Tibial nerve (tissue), 4 donors: ENCODE measurements at regions not wholly inside any gene's neighbourhood (a gene's known extent, or its start where the extent isn't known, plus 50 kb on each side); places are given as distances from the start of the nearest gene placed in this dataset.

Source experiments
- DNase-seq, 2 donors: peaks; one replicate each; pipeline ENCODE4 v3.0.0-alpha.2; 2019; ENCODE audit warnings: low spot score in 2 of 2
- H3K27ac ChIP-seq, 4 donors: fragments of 200-600 bp; sonication (generic) in 3 of 4; one replicate each; pipeline ENCODE4 v1.5.1; 2017 to 2019; ENCODE audit warnings: mild to moderate bottlenecking in 1 of 4
- H3K27me3 ChIP-seq, 2 donors: fragments of 200-600 bp; sonication (generic) in 1 of 2; one replicate each; pipeline versions ENCODE4 v1.5.1 to v1.6.0; 2017 to 2019
- H3K36me3 ChIP-seq, 3 donors: fragments of 200-600 bp; sonication (generic); one replicate each; pipeline ENCODE4 v1.5.1; 2018 to 2019
- H3K4me1 ChIP-seq, 4 donors: fragments of 200-600 bp; sonication (generic) in 3 of 4; one replicate each; pipeline ENCODE4 v1.5.1; 2017 to 2019
- H3K4me3 ChIP-seq, 4 donors: fragments of 200-600 bp; sonication (generic) in 3 of 4; one replicate each; pipeline ENCODE4 v1.5.1; 2017 to 2019; ENCODE audit warnings: mild to moderate bottlenecking in 1 of 4, moderate library complexity in 1 of 4
- H3K9me3 ChIP-seq, 4 donors: fragments of 200-600 bp; sonication (generic) in 3 of 4; one replicate each; pipeline ENCODE4 v1.5.1; 2017 to 2019
- EP300 ChIP-seq, 2 donors: sonication (generic); formaldehyde crosslinking; IDR thresholded peaks; one replicate each; pipeline ENCODE4 v1.6.1; 2017; ENCODE audit warnings: antibody characterized with exemption in 2 of 2, mild to moderate bottlenecking in 1 of 2
- POLR2A ChIP-seq, 2 donors: fragments of 450-650 bp; IDR thresholded peaks; one replicate each; pipeline ENCODE4 v1.6.1; 2017; ENCODE audit warnings: antibody characterized with exemption in 2 of 2, mild to moderate bottlenecking in 2 of 2, moderate library complexity in 2 of 2
- WGBS, 2 donors: methylation state at CpG; one replicate each; pipeline ENCODE4 v1.1.5; 2018; 5-methylcytosine and 5-hydroxymethylcytosine counted together
- TF ChIP-seq, protein P1 (sequence below), 5 experiments: fragments of 200-600 bp in 3 of 5; fragments of 450-650 bp in 2 of 5; sonication (generic) in 3 of 5; IDR thresholded peaks; one replicate each; pipeline ENCODE4 v1.5.1; 2016 to 2019; ENCODE audit warnings: antibody characterized with exemption in 5 of 5, mild to moderate bottlenecking in 3 of 5, moderate library complexity in 2 of 5

GRCh38 chr3:189576486-189576885 lies 54.7 kb upstream of the TP63 start:
- no peaks in the 10 kb centered on the region for H3K36me3 ChIP-seq
- H3K27ac ChIP-seq = no peak overlapping the region
- no peaks in the 10 kb centered on the region for H3K4me1 ChIP-seq
- WGBS, 2 donors = 67 to 71% methylated on average over 1 of the region's 1 CpG
- TF ChIP-seq, protein P1, sequence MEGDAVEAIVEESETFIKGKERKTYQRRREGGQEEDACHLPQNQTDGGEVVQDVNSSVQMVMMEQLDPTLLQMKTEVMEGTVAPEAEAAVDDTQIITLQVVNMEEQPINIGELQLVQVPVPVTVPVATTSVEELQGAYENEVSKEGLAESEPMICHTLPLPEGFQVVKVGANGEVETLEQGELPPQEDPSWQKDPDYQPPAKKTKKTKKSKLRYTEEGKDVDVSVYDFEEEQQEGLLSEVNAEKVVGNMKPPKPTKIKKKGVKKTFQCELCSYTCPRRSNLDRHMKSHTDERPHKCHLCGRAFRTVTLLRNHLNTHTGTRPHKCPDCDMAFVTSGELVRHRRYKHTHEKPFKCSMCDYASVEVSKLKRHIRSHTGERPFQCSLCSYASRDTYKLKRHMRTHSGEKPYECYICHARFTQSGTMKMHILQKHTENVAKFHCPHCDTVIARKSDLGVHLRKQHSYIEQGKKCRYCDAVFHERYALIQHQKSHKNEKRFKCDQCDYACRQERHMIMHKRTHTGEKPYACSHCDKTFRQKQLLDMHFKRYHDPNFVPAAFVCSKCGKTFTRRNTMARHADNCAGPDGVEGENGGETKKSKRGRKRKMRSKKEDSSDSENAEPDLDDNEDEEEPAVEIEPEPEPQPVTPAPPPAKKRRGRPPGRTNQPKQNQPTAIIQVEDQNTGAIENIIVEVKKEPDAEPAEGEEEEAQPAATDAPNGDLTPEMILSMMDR (IDR thresholded peaks at IDR 0.05) = no peak
- TF ChIP-seq POLR2A (IDR thresholded peaks at IDR 0.05) (no peak), EP300 (IDR thresholded peaks at IDR 0.05) (no peak)
- H3K9me3 ChIP-seq = no peaks in the 10 kb centered on the region
- no peak overlapping the region for H3K4me3 ChIP-seq
- DNase-seq = no peak
- no peaks in the 10 kb centered on the region for H3K27me3 ChIP-seq

- Histone ChIP-seq H3K27me3 (no peaks in the 10 kb centered on the region), H3K4me3 (no peak overlapping the region), H3K4me1 (no peaks in the 10 kb centered on the region), H3K27ac (no peak overlapping the region), H3K9me3 (no peaks in the 10 kb centered on the region), H3K36me3 (no peaks in the 10 kb centered on the region)
- 70 to 81% methylated on average over 5 of the region's 5 CpGs for WGBS, 2 donors
- TF ChIP-seq, protein P1 (IDR thresholded peaks at IDR 0.05) = no peak
- no peak for TF ChIP-seq POLR2A (IDR thresholded peaks at IDR 0.05)
- TF ChIP-seq EP300 (IDR thresholded peaks at IDR 0.05) = no peak
- DNase-seq = no peak
Measured at GRCh38 chr3:189577050-189577951, 53.9 kb upstream of the TP63 start.

- Histone ChIP-seq H3K9me3 (no peaks in the 10 kb centered on the region), H3K4me3 (no peak overlapping the region), H3K27ac (no peak overlapping the region), H3K4me1 (no peaks in the 10 kb centered on the region), H3K27me3 (no peaks in the 10 kb centered on the region), H3K36me3 (no peaks in the 10 kb centered on the region)
- 93 to 95% methylated on average over 2 of the region's 2 CpGs for WGBS, 2 donors
- no peak for TF ChIP-seq EP300 (IDR thresholded peaks at IDR 0.05)
- TF ChIP-seq POLR2A (IDR thresholded peaks at IDR 0.05) = no peak
- TF ChIP-seq, protein P1 (IDR thresholded peaks at IDR 0.05) = no peak
- DNase-seq = no peak
Measured at GRCh38 chr3:189580190-189580589, 51.0 kb upstream of the TP63 start.
